NOMO-1 treated with DMSO at 0.1 percent for 48 hours (cell line): ENCODE measurements at regions not wholly inside any gene's neighbourhood (a gene's known extent, or its start where the extent isn't known, plus 50 kb on each side); places are given as distances from the start of the nearest gene placed in this dataset.

Experiments
- DNase-seq: peaks from one replicate; lab custom pipeline; 2025; ENCODE audit not compliant: unreplicated experiment; lab: John Stamatoyannopoulos, UW

DNA sequence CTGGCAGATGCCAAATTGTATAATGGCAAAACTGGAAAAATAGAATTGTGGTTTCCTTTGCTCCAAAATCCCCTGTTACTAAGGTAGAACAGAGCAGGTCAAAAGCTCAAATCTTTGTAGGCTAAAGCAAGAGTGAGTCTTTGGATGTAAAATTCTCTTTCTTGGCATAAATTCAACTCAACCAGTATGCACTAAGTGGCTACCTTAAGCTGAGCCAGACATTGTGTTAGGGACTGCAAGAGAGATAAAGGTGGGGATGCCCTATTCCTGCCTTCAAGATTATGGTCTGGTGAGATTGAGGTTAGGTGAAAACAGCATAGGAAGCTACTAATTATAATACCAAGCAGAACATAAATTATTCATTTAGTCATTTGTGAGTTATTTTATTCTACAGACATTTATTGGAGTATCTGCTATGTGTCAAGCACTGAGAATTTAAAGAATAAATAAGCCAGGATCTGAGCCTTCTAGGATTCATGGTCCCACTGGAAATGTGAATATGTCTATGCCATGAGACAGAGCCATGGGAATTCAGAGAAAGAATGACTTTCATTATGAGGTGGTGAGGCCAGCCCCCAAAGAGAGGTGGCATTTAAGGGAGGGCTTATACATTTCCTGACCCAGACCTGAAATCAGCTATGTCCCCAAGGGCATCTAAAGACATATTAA is 198.0 kb upstream of the NCKAP5 start:
- no peak for DNase-seq

DNA sequence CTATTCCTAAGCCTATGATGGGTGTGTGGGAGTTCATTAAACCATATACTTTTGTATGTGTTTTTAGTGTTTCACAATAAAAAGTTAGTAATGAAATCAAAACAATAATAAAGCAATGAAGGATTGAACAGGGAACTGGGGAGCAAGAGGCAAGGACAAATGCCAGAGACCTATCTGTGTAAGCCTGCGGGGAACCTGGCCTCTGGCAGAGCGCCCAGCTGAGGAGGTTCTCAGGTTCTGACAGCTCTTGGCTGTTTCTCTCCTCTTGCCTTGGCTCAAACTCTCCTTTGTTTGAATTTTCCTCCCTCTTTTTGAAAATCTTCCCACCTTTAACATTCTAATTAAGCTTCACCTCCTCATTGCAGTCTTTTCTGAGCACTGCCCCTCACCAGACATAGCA is 200.0 kb upstream of the NCKAP5 start:
- no peak for DNase-seq

DNA sequence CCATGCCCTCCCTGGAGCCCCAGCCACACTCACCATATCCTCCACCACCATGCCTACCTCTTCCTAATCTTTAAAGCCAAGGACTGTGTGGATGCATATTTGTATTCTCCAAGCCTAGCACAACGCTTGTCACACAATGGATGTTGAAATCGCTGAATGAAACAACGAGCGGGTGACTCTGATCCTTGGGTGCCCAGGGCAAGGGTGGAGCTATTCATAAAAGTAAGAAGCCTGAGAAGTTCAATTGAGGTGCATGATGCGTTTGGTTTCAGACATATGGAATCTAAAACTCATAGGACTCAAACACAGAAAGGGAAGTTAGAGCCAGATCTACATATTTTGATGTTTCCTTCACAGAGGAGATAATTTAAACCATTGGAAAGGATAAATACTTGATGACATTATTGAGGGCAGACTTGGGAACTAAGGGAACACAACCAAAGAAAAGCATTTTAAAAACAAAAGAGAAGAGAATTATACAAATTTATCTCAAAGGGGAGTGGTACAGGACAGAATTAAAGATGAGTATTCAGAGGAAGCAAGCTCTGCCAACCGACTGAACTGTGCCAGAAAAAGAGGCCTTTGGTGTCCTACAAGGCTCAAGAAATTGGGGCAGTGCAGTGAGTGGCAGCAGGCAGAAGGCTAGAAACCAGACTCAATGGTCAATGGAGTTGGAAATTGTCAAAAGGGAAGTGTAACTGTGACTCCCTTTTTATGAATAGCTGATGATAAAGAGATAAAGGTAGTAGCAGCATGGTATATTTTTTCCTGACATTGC is 200.6 kb upstream of the NCKAP5 start:
- DNase-seq, result no peak

DNA sequence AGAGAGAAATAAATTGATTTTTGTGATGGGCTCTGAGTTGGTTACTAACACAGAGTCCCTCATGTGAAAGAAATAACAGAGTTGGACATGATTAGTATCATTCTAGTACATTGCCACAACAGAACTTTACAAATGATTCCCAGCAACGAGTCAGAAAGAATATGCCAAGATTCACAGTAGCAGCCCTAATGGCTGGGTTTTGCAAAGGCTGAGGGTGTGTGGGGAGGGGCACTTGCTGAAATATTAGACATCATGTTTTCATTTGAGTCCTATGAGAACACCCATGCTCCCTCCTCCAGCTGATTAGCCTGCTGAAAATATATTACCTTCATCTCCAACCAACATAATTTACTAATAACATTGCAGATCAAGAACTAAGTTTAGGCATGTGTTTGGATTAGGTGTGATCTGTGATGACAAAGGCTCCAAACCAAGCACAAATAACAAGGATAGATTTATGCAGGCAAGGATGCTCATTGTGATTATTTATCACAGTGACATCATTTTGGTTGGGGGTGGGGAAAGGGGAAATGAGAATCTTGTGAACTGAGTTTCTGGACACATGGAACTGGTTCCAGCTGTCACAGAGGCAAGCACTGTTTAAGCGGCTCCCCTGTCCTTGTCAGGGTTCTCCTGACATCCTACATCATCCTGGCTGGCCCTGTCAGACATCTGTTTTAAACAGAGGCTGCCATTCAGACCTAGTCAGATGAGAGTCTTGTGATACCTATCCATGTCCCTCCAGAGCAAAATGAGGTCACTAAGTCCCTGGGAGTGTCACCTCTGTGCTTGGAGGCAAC is 205.8 kb upstream of the NCKAP5 start:
- no peak for DNase-seq

DNA sequence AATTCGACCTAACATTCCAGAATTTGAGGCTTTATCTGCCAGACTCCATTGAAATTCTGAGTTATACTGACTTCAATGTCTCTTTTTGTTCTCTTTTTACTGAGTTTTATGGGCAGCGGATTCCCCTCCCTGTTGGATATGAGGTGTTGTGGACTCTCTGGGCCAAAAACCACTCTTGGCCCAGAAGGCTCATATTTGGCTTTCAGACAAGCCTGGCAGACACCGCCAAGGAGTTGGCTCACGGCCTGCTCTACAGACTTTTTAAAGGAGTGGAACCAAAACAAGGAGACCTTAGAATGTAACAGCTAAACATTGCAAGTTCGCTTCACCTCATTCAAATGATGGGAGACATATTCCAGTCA is 206.4 kb upstream of the NCKAP5 start:
- no peak for DNase-seq

DNA sequence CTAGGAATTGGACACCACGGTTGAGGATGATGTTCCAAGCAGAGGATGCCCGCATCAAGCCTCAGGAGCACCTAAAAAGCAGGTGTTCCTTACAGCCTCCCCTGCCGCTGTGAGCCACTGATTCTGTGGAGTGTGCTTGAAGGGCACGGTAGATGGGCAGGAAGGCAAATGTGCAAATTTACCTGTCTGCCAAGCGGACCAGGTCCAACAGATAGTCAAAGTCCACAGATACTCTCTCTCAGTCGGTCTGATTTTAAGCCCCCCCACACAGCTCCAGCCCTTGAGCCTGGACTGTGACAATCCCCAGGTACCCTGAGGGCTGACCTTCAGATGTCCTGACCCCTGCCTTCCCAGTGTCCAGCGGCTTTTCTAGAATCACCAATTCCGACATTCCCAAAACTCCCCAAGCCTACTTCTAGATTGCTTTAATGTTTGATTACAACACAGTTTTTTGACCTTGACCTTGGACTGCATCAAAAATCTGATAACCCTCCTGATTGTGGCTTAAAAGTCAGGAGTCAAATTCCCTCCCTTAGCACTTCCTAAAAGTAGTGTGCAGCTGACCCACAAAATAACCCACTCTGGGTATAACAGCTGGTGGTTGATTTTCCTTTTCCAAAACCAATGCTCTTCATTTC is 208.8 kb upstream of the NCKAP5 start:
- no peak for DNase-seq

DNA sequence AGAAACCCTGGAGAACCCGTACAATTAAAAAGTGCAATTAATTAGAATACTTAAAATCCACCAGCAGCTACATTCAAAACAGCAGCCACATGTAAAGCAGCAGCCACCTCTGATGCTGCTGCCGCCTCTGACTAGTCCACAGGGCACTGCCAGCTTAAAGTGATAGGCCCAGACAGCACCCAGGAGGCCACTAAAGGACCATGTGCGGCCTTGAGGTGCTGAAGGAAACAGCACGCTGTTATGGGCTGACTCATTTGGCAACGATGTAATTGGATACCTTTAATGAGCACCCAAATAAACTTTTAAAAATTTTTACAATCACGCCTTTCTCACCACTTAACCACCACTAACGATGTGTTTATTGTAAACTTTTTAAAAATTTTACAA is 209.3 kb upstream of the NCKAP5 start:
- no peak for DNase-seq

DNA sequence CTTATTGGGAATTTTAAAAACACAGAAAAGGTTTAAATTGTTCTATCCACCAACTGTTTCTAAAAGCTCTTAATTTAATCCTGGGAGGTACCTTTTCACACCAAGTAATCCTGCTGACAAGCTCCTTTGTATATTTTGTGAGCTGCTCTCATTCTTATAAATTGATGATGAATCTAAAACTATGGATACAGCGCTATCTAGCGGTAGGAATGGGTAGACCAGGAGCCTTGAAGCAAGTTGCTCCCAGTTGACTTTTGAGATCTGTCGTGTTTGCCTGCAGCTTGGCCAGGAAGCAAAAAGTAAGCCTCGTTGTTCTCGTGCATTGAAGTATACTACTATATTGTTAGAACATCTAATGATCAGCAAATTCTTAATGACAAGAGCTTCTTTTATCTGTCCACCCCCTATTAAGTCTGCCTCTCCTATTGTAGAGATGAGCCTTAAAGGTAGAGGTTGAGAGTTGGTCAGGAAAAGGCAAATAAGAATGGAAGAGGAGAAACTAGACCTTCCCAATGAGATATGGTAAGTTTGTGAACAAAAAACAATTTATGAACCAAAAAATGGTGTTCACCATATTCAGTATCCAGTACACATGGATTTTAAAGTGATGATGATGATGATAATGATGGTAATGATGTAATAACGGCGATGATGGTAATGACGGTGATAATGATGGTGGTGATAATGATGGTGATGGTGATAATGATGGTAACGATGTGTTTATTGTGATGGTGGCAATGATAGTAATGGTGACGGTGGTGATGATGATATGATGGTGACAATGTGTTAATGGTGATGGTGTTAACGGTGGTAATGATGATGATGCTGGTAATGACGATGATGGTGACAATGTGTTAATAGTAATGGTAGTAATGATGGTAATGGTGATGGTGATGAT is 212.1 kb upstream of the NCKAP5 start:
- DNase-seq, result peak; percentile 16

DNA sequence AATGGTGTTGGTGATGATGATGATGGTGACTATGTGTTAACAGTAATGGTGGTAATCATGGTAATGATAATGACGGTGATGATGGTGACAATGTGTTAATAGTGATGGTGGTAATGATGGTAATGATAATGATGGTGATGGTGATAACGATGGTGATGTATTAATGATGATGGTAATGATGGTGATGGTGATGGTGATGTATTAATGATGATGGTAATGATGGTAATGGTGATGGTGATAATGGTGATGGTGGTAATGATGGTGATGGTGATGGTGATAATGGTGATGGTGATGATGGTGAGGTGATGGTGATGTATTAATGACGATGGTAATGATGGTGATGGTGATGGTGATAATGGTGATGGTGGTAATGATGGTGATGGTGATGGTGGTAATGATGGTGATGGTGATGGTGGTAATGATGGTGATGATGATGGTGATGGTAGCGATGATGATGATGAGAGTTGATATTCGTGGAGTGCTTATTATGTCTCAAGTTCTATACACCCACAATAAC is 212.8 kb upstream of the NCKAP5 start:
- no peak for DNase-seq

DNA sequence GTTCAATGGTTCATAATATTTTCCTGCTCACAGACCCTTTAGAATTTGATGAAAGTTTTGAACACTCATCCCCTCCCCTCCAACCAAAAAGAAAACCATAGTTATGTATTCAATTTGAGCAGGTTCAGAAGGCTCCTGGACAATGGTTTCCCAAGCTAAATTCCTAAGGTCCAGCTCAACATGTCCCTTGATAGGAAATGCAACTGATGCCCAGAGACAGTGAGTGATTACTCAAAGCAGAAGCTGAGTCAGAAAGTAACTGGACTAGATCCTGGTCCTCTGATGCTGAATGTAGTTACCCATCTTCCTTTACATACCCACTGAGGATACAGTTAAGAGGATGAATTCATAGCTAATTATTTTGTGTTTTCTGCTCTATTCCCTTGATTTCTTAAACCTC is 218.9 kb upstream of the NCKAP5 start:
- no peak for DNase-seq

DNA sequence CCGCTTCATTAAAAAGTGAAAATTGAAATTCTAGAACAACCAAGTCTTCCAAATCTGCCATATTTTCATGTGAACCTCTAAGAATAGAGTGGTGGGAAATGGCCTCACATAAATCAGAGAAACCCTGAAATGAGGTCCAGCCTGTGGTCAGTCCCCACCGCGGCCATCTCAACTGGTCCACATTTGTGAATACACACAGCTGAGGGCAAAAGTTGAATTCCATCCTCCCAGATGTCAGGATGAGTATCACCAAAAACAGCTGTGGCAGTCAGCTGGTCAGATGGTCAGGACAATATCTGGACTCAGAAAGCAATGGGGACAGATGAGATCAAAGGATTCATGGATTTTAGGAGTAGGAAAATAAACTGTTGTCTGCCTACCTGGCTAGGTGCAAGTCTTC is 219.4 kb upstream of the NCKAP5 start:
- DNase-seq, result no peak

DNA sequence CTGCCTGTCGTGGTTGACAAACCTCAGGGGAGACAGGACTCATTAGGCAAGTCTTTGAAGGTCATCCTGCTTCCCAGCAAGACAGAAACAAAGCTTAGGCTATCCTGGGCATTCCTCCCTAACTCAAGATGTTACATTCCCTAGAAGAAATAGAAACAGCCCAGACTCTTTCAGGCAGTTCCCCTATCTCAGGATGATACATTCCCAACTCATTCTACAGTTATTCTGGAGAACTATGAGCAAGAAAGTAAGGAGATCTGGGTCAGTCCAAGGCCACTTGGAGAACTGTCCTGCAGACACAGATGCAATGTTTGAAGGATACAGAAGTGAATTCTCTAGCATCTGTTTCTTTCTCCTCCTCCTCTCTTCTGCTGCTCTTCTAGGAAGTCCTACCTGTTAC is 220.1 kb upstream of the NCKAP5 start:
- no peak for DNase-seq

DNA sequence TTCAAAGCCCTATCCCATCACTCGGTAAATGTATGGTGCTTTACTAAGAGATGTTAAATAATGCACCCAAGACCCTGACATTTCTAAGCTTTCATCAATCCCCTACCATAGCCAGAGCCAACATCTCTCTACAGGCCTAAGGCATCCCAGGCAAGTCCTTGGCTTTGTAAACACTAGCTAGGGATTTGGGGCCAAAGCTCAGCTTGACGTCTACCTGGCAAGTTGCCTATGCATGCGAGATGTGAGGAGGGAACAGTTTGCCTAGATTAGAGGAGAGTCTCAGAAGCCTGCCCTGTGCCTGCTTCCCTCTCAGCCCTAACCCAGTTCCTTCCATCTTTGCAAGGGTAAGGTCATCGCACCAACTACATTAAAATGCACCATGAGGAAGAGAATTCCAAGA is 221.5 kb upstream of the NCKAP5 start:
- DNase-seq, result no peak

DNA sequence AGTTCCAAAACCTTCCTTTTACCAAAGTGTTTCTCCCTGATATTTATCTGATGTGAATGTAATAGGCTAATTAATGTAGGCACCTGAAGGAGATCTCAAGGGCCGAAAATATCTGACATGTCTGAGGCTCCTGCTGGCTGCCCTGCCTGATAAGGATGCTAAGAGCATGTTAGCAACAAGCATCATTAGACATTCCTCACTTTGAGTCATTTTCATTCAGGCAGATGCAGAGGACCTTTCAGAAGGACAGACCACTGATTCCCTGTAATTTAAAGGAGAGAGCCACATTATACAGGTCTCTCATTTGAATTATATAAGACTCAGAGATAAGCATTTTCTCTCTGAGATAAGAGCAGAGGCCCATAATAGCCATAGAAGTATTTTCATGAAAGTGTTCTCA is 222.4 kb upstream of the NCKAP5 start:
- no peak for DNase-seq

DNA sequence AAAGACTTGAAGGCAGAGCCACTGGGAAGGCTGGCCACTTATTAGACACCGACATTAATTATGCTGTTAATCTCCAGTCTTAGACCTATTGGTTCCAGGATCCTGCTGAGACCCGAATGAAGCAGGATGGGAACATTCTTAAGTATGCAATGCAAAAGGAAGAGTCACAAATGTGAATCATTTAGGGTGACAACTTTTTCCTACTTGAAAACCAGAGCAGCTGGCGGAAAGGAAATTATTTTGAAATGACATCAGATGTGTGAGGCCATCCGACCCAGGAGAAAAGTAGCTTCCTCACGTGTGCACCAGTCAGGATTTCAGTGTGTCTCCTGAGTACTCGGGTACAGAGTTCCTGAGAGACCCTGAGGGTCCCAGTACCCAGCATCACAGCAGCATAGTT is 222.9 kb upstream of the NCKAP5 start:
- DNase-seq, result no peak

DNA sequence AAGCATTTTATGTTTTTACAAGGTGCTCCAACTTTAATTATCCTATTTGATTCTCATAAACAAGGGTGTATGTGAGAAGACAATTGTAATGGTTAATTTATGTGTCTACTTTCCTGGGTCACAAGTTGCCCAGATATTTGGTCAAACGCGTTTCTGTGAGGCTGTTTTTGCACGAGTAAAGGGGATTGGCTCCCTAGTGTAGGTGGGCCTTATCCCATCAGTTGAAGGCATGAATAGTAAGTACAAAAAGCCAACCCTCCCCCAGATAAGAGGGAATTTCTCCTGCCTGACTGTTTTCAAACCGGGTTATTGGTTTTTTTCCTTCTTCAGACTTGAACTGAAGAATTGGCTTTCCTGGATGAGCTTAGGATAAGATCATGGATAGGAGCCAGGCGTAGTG is 224.0 kb upstream of the NCKAP5 start:
- no peak for DNase-seq

DNA sequence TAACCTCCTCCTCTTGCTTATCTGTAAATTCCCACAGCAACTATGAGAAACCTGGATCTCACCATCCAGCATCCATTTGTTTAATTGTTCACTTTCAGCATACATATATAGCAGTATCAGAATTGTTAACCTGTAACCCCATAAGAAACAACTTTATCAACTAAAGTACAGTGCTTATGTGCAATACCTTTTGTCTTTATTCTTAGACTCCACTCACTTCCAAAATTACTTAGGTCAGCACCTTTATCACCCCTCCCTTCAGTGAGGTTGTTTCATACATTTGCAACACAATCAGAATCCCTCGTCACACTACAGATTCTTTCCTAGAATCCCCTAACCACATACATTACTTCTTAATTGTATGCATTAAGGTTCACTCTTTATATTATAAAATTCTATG is 225.9 kb upstream of the NCKAP5 start:
- DNase-seq, result no peak

DNA sequence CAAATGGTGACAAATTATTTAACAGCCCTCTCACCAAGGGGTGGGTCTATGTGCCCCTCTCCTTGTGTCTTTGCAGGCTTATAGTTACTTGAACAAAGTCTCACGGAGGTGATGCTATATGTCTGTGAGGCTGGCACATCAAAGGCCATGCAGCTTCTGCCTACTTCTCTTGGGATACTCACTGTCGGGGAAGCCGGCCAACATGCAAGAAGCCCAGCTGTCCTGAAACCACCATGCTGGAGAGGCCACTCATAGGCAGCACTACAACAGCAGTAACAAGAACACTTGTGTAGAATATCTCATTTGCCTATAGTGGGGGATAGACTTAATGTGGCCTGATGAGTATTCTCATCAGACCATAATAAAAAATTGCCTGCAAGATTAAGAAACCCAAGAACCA is 233.7 kb upstream of the NCKAP5 start:
- no peak for DNase-seq

DNA sequence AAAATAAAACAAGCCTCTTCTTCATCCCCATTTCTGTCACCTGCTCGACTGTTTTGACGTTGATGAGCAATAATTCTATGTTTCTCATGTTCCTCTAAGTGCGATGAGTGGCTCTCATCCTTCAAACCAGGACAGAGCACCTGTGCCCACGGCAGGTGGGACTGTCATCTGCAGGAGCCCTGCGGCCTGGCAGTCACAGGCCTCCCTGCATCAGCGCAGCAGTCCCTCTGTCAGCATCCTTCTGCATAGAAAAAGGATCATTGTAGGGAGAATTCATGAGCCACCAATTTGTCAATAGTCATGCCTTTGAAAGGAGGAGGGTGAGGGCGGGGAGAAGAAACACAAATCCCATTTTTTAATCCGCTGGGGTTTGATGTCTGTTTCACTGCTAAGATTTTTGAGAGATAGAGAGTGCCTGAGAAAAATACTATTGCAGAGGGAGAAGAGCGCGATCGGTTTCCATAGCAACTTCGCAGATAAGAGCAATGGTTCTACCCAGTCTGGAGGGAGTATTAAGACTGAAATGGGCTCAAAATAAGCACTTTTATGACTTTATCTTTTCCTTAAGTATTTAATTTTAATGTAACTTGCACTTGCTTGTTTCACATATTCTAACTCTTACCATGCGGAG is 234.3 kb upstream of the NCKAP5 start:
- no peak for DNase-seq

DNA sequence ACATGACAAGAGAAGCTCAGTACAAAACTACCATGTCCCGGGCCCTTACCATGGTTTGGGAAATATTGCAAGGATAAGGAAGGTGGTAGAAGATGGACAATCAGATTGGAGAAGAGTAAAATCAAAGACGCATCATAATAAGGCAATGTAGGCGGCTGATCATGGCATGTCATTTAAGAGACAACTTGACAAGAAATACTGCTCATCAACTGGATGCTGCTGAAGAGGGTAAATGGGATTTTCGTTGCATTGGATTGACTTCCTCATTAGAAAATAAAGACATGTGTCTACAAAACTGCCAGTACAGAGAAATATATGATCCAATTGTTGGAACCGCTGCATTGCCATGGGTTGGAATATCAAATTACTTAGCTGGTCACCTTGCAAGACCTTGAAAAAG is 238.3 kb upstream of the NCKAP5 start:
- no peak for DNase-seq
